ENCODE measurements at regions not wholly inside any gene's neighbourhood (a gene's known extent, or its start where the extent isn't known, plus 50 kb on each side); places are given as distances from the start of the nearest gene placed in this dataset.

GRCh38 chr1:199727682-199728081 is 299.8 kb upstream of the NR5A2 start:
- TF ChIP-seq, protein P1, sequence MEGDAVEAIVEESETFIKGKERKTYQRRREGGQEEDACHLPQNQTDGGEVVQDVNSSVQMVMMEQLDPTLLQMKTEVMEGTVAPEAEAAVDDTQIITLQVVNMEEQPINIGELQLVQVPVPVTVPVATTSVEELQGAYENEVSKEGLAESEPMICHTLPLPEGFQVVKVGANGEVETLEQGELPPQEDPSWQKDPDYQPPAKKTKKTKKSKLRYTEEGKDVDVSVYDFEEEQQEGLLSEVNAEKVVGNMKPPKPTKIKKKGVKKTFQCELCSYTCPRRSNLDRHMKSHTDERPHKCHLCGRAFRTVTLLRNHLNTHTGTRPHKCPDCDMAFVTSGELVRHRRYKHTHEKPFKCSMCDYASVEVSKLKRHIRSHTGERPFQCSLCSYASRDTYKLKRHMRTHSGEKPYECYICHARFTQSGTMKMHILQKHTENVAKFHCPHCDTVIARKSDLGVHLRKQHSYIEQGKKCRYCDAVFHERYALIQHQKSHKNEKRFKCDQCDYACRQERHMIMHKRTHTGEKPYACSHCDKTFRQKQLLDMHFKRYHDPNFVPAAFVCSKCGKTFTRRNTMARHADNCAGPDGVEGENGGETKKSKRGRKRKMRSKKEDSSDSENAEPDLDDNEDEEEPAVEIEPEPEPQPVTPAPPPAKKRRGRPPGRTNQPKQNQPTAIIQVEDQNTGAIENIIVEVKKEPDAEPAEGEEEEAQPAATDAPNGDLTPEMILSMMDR (IDR thresholded peaks at IDR 0.05) = no peak
- TF ChIP-seq TCF7L2 (IDR thresholded peaks at IDR 0.05; ENCODE audit: low read depth, low read length) (no peak), POLR2AphosphoS5 (IDR thresholded peaks at IDR 0.05; ENCODE audit: low read depth, low read length) (no peak), REST (IDR thresholded peaks at IDR 0.05; ENCODE audit: insufficient read depth in 1 of 2, low read depth in 2 of 2, low read length in 1 of 2) (no peak), SIN3A (IDR thresholded peaks at IDR 0.05; ENCODE audit: borderline replicate concordance, insufficient read depth, low read depth, low read length) (no peak)
